Neutrophil (primary cell): ENCODE measurements at regions not wholly inside any gene's neighbourhood (a gene's known extent, or its start where the extent isn't known, plus 50 kb on each side); places are given as distances from the start of the nearest gene placed in this dataset.

Experiments used
- H3K27ac ChIP-seq: fragments of 200-600 bp; sonication (generic); 2 replicates; pipeline ENCODE4 v1.5.1; 2016; ENCODE audit warnings: mild to moderate bottlenecking, moderate library complexity
- H3K27me3 ChIP-seq: fragments of 200-600 bp; sonication (generic); 2 replicates; pipeline ENCODE4 v1.6.0; 2016; ENCODE audit warnings: mild to moderate bottlenecking
- H3K36me3 ChIP-seq: fragments of 200-600 bp; sonication (generic); 2 replicates; pipeline ENCODE4 v1.5.1; 2017
- H3K4me1 ChIP-seq, 2 experiments: fragments of 200-600 bp in 1 of 2; sonication (generic) in 1 of 2; 1 replicate in 1 of 2; 2 replicates in 1 of 2; pipeline versions ENCODE4 v1.5.1 to v1.6.1; 2013 to 2016; ENCODE audit warnings: low read depth in 1 of 2, low read length in 1 of 2, mild to moderate bottlenecking in 1 of 2, moderate library complexity in 1 of 2; ENCODE audit not compliant: control insufficient read depth in 1 of 2, insufficient read depth in 1 of 2
- H3K4me3 ChIP-seq, 2 experiments: fragments of 200-600 bp in 1 of 2; sonication (generic) in 1 of 2; 1 replicate in 1 of 2; 2 replicates in 1 of 2; pipeline ENCODE4 v1.5.1; 2013 to 2016; ENCODE audit warnings: low read depth in 1 of 2, low read length in 1 of 2, mild to moderate bottlenecking in 1 of 2, moderate library complexity in 1 of 2
- H3K9me3 ChIP-seq: fragments of 200-600 bp; sonication (generic); 2 replicates; pipeline ENCODE4 v1.5.1; 2016
- TF ChIP-seq, protein P1 (sequence below): fragments of 200-600 bp; sonication (generic); IDR thresholded peaks from 2 replicates; pipeline ENCODE4 v1.5.1; 2016; ENCODE audit warnings: antibody characterized with exemption

GRCh38 chr12:97940629-97941028 lies 478.0 kb downstream of the RMST start:
- no peaks in the 10 kb centered on the region for H3K36me3 ChIP-seq
- H3K9me3 ChIP-seq: no peaks in the 10 kb centered on the region
- H3K4me3 ChIP-seq: no peak overlapping the region
- H3K27ac ChIP-seq: no peak overlapping the region
- TF ChIP-seq, protein P1, sequence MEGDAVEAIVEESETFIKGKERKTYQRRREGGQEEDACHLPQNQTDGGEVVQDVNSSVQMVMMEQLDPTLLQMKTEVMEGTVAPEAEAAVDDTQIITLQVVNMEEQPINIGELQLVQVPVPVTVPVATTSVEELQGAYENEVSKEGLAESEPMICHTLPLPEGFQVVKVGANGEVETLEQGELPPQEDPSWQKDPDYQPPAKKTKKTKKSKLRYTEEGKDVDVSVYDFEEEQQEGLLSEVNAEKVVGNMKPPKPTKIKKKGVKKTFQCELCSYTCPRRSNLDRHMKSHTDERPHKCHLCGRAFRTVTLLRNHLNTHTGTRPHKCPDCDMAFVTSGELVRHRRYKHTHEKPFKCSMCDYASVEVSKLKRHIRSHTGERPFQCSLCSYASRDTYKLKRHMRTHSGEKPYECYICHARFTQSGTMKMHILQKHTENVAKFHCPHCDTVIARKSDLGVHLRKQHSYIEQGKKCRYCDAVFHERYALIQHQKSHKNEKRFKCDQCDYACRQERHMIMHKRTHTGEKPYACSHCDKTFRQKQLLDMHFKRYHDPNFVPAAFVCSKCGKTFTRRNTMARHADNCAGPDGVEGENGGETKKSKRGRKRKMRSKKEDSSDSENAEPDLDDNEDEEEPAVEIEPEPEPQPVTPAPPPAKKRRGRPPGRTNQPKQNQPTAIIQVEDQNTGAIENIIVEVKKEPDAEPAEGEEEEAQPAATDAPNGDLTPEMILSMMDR: no peak
- H3K4me1 ChIP-seq: no peaks in the 10 kb centered on the region
- no peaks in the 10 kb centered on the region for H3K27me3 ChIP-seq

- no peak overlapping the region for H3K27ac ChIP-seq
- H3K9me3 ChIP-seq: no peaks in the 10 kb centered on the region
- H3K4me3 ChIP-seq: no peak overlapping the region
- TF ChIP-seq, protein P1: no peak
- H3K27me3 ChIP-seq: no peaks in the 10 kb centered on the region
- H3K4me1 ChIP-seq: no peaks in the 10 kb centered on the region
- no peaks in the 10 kb centered on the region for H3K36me3 ChIP-seq
Observed at GRCh38 chr12:97941686-97942354, 479.2 kb downstream of the RMST start.

DNA sequence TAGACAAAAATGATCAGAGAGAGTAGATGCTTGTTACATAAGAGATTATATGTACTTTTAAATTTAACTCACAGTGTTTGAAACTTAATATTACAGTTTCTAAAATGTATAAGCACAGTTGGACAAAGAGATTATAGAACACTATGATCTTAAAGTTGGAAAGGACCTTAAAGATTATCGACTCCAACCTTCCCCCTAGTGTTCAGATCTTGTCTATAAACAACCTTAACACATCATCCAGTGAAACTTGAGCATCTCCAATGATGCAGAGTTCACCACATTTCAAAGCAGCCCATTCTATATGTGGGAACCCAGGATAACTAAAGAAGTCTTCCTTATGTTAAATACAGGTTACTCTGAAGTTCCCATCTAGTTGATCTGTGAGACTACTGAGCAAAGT lies 480.8 kb downstream of the RMST start:
- H3K4me3 ChIP-seq: no peak overlapping the region
- H3K27me3 ChIP-seq: no peaks in the 10 kb centered on the region
- TF ChIP-seq, protein P1: no peak
- no peaks in the 10 kb centered on the region for H3K9me3 ChIP-seq
- no peaks in the 10 kb centered on the region for H3K4me1 ChIP-seq
- H3K36me3 ChIP-seq: no peaks in the 10 kb centered on the region
- H3K27ac ChIP-seq: no peak overlapping the region

DNA sequence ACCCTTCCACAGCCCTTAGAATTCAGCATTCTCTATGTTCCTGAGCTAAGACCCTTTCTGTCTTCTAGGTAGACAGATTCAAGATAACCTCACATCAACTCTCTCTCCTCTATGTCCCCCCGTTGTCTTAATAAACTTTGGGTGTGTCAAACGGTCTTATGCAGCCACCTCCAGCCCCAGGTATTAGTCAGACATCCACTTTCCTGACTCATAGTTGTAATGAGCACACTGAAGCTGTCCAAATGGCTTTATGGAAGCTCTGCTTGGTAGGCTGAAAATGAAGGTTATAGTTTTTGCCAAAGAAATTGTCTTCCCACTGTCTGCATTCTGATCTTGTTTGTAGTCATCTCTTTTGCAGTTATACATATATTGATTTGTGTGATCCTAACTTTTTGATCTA lies 482.0 kb downstream of the RMST start:
- Histone ChIP-seq H3K9me3 (no peaks in the 10 kb centered on the region), H3K27ac (no peak overlapping the region), H3K4me3 (no peak overlapping the region), H3K4me1 (no peaks in the 10 kb centered on the region), H3K36me3 (no peaks in the 10 kb centered on the region), H3K27me3 (no peaks in the 10 kb centered on the region)
- TF ChIP-seq, protein P1: no peak

DNA sequence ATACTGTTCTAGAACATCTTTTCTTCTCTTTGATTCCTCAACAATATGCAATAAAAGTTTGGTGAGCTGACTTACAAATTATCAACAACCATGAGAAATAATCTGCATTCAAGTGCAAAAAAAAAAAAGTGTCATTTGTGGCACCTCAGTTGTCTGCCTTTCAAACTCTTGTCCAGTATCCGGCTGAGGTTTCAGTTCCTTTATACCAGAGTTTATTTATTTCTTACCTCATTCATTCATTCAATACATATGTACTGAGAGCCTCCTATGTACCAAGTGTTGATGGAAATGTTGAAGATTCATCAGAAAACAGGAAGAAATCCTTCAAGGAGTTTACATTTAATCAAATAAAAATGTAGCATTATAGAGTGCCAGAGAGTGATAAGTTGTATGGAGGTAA lies 484.1 kb downstream of the RMST start:
- Histone ChIP-seq H3K4me3 (no peak overlapping the region), H3K4me1 (no peaks in the 10 kb centered on the region), H3K9me3 (no peaks in the 10 kb centered on the region), H3K27ac (no peak overlapping the region), H3K27me3 (no peaks in the 10 kb centered on the region), H3K36me3 (no peaks in the 10 kb centered on the region)
- TF ChIP-seq, protein P1: no peak
